AG04450 (cell line): ENCODE measurements at regions not wholly inside any gene's neighbourhood (a gene's known extent, or its start where the extent isn't known, plus 50 kb on each side); places are given as distances from the start of the nearest gene placed in this dataset.

Experiments used
- CTCF ChIA-PET: fragments of 300-600, 350-600 bp; formaldehyde crosslinking; extraction: SDS; loops from one replicate; lab custom pipeline; 2022; ENCODE audit warnings: antibody characterized with exemption, inconsistent platforms; lab: Charles Lee
- POLR2A ChIA-PET: fragments of 350-600 bp; formaldehyde crosslinking; extraction: SDS; loops from one replicate; lab custom pipeline; 2021; ENCODE audit warnings: antibody characterized with exemption, inconsistent platforms; lab: Yijun Ruan, JAX
- DNase-seq: peaks from one replicate; pipeline ENCODE4 v3.0.0-alpha.2; 2011; ENCODE audit warnings: low read depth, low spot score
- H3K27ac ChIP-seq: one replicate; pipeline ENCODE4 v1.5.1; 2012; ENCODE audit warnings: low read depth, low read length, control low read depth
- H3K27me3 ChIP-seq: one replicate; pipeline ENCODE4 v1.6.0; 2012; ENCODE audit warnings: low read length; ENCODE audit not compliant: control insufficient read depth, insufficient read depth
- H3K4me3 ChIP-seq: 2 replicates; pipeline ENCODE4 v1.5.1; 2011; ENCODE audit warnings: mild to moderate bottlenecking, low read depth, low read length, control low read depth
- H3K9me3 ChIP-seq: 2 replicates; pipeline ENCODE4 v1.5.1; 2012; ENCODE audit warnings: low read length; ENCODE audit not compliant: control insufficient read depth, insufficient read depth
- TF ChIP-seq, protein P1 (sequence below): IDR thresholded peaks from 2 replicates; pipeline ENCODE4 v1.5.1; 2011; ENCODE audit warnings: low read depth, low read length, control low read depth, inconsistent platforms

DNA sequence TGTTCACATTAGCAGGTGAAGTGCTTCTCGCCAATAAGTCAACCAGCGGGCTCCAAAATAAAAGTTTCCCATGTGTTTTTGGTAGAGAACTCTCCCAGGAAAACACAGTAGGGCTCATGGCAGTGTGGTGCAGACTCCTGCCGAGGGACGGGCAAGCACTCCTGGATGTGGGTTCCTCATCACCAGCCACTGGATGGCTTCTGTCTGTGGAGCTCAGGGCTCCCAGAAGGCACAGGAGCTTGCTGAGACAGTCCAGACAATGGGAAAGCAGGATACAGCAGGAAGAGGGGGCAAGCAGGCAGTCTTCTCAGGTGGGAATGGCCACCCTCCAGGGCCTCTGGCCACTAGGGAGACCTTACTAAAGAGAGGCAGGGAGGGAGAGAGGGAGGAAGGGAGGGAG is 142.4 kb downstream of the HSD17B3 start:
- peaks cover 39% of the 10 kb centered on the region for H3K27me3 ChIP-seq
- TF ChIP-seq, protein P1, sequence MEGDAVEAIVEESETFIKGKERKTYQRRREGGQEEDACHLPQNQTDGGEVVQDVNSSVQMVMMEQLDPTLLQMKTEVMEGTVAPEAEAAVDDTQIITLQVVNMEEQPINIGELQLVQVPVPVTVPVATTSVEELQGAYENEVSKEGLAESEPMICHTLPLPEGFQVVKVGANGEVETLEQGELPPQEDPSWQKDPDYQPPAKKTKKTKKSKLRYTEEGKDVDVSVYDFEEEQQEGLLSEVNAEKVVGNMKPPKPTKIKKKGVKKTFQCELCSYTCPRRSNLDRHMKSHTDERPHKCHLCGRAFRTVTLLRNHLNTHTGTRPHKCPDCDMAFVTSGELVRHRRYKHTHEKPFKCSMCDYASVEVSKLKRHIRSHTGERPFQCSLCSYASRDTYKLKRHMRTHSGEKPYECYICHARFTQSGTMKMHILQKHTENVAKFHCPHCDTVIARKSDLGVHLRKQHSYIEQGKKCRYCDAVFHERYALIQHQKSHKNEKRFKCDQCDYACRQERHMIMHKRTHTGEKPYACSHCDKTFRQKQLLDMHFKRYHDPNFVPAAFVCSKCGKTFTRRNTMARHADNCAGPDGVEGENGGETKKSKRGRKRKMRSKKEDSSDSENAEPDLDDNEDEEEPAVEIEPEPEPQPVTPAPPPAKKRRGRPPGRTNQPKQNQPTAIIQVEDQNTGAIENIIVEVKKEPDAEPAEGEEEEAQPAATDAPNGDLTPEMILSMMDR, result no peak
- no peaks in the 10 kb centered on the region; the same call in 1 of the 2 replicates for H3K9me3 ChIP-seq
- POLR2A ChIA-PET, result no interaction called here
- no peak overlapping the region for H3K27ac ChIP-seq
- H3K4me3 ChIP-seq, result no peak overlapping the region
- CTCF ChIA-PET, result interaction anchor here (0.6 kb wide), 1 partner anchor 60 kb away, joined by 3 read pairs; no protein-coding TSS in a partner anchor
- DNase-seq, result no peak

GRCh38 chr9:96158909-96159575 is 142.9 kb downstream of the HSD17B3 start:
- DNase-seq, result no peak
- CTCF ChIA-PET, result interaction anchor here (0.6 kb wide), 1 partner anchor 61 kb away, joined by 3 read pairs; no protein-coding TSS in a partner anchor
- Histone ChIP-seq H3K4me3 (no peak overlapping the region), H3K27ac (no peak overlapping the region), H3K9me3 (no peaks in the 10 kb centered on the region; the same call in 1 of the 2 replicates), H3K27me3 (peaks cover 35% of the 10 kb centered on the region)
- TF ChIP-seq, protein P1, result no peak
- POLR2A ChIA-PET, result no interaction called here

- ChIA-PET CTCF (no interaction called here), POLR2A (no interaction called here)
- Histone ChIP-seq H3K9me3 (no peaks in the 10 kb centered on the region; the same call in 1 of the 2 replicates), H3K4me3 (no peak overlapping the region), H3K27me3 (peaks cover 27% of the 10 kb centered on the region), H3K27ac (no peak overlapping the region)
- TF ChIP-seq, protein P1, result no peak
- DNase-seq, result no peak
These were observed 143.8 kb downstream of the HSD17B3 start for GRCh38 chr9:96158147-96158546.

DNA sequence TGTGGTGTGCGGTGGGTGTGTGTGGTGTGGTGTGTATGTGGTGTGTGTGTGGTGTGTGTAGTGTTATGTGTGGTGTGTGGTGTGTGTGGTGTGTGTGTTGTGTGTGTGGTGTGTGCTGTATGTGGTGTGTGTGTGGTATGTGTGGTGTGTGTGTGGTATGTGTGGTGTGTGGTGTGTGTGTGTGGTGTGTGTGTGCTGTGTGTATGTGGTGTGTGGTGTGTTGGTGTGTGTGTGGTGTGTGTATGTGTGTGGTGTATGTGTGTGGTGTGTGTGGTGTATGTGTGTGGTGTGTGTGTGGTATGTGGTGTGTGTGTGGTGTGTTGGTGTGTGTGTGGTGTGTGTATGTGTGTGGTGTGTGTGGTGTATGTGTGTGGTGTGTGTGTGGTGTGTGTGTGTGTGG is 144.3 kb downstream of the HSD17B3 start:
- ChIA-PET POLR2A (no interaction called here), CTCF (no interaction called here)
- peaks cover 27% of the 10 kb centered on the region for H3K27me3 ChIP-seq
- H3K4me3 ChIP-seq, result no peak overlapping the region
- H3K9me3 ChIP-seq, result no peaks in the 10 kb centered on the region; the same call in 1 of the 2 replicates
- TF ChIP-seq, protein P1, result no peak
- DNase-seq, result no peak
- H3K27ac ChIP-seq, result no peak overlapping the region

DNA sequence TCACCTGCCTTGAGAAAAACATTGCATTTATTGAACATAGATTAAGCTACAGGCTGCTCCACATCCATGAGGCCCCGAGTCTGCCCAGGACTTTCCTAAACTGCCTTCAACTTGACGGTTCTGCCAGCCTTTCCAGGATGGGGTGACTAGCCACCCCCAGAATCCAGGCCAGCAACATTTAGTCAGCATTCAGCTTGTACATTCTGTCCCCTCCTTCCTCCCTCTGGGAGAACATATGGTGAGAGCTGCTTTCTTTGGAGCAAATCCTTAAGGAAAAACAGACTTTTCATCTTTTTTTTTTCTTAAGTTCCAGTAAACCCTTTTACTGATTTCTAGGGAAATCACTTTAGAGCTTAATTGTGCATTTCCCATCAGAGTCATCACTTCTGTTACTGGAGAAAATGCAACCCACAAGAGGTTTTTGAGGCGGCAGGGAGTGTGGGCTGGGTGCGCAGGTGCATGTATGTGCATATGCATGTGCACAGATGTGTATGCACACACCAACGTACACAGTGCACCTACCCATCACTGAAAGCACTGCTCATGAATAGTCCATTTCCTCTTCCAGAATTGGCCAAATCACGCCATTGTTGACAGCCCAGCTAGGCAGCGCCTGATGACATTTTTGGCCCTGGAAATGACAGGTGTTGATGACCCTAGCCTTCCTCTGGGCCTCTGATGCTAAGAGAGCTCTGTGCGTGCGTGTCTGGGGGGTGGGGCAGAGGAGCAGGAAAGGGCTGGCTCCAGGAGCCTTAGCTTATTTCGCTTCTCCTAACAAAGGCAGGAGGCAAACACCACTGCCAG is 145.6 kb downstream of the HSD17B3 start:
- ChIA-PET CTCF (interaction anchor here (0.5 to 0.6 kb wide), 2 partner anchors 448 to 820 kb away, joined by 3 read pairs; no protein-coding TSS in a partner anchor), POLR2A (no interaction called here)
- TF ChIP-seq, protein P1, result no peak
- Histone ChIP-seq H3K27me3 (peaks cover 32% of the 10 kb centered on the region), H3K27ac (no peak overlapping the region), H3K9me3 (no peaks in the 10 kb centered on the region), H3K4me3 (no peak overlapping the region)
- no peak for DNase-seq
